DMS79 treated with DMSO at 0.1 percent for 48 hours (cell line): ENCODE measurements at regions not wholly inside any gene's neighbourhood (a gene's known extent, or its start where the extent isn't known, plus 50 kb on each side); places are given as distances from the start of the nearest gene placed in this dataset.
"Not testable (repeated sequence)": the region's sequence is repeated elsewhere in the genome, so short reads cannot be mapped to it uniquely, and the experiment has no call there.

Experiments used
- DNase-seq: peaks from one replicate; lab custom pipeline; 2025; lab: John Stamatoyannopoulos, UW

- peak; percentile 82 for DNase-seq
Observed at GRCh38 chr21:17679002-17679600, 66.4 kb upstream of the BTG3 start.

GRCh38 chr21:17676930-17677329, 64.2 kb upstream of the BTG3 start:
- DNase-seq, result not testable (repeated sequence)

DNA sequence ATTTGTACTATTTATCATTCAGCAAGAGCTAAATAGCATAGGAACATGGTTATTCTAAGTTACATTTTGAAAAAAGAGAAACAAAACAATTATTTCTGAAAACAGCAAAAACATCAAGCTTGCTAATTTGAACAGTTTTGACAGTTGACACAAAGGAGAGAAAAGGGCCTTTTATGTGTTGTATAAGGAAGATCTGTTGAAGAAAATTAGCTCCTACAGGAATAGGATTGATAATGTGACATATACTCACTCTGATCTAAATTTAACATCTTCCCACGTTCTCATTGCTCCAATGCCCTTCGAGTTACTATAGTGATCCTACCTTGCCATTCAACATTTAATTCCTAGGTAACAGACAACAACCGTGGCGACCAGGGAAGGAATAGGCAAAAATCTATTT, 61.4 kb upstream of the BTG3 start:
- no peak for DNase-seq

DNA sequence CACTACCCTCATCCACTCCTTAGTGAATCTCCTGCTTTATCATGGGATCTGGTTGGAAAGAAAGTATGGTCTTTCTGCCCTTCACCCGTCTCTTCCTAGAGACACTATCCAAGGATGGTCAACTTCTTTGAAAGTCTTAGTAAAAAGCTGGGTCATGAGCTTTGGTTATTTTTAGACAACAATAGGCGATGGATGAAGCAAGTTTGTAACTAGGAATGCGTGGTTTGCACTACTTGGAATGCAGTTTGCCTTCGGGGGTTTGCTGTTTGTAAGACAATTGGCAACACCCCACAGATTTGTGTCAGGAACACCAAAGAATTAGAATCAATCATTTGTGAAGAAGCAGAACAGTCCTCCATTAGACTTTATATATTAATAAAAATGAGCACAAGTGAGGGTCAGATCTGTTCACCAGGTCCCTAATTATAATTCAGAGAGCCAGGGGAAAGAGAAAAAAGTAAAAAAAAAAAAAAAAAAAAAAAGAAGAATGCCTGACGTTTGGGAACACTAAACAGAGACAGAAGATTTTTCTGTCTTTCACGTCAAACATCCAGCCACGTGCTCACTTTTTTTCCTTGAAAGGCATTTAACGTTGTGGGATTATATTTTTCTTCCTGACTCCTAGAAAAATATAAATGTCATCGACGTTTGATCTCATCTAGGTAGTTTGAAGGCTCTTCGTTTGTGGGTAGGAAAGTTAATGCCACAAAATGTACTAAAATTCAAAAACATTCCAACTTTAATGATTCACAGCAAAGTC, 60.7 kb upstream of the BTG3 start:
- no peak for DNase-seq

GRCh38 chr21:17671733-17672132, 59.0 kb upstream of the BTG3 start:
- no peak for DNase-seq

- no peak for DNase-seq
Observed at GRCh38 chr21:17668479-17669140, 55.9 kb upstream of the BTG3 start.

- no peak for DNase-seq
Observed at GRCh38 chr21:17667256-17667655, 54.6 kb upstream of the BTG3 start.
